Activated CD4-positive, alpha-beta memory T cell treated with anti-CD3 and anti-CD28 coated beads, Interleukin-2, amount 10 ng/mL, durations not matched to agents 7 days and 5 days (primary cell): ENCODE measurements at regions not wholly inside any gene's neighbourhood (a gene's known extent, or its start where the extent isn't known, plus 50 kb on each side); places are given as distances from the start of the nearest gene placed in this dataset.
"Not testable (repeated sequence)": the region's sequence is repeated elsewhere in the genome, so short reads cannot be mapped to it uniquely, and the experiment has no call there.

Experiments
- CTCF ChIA-PET: fragments of 350-600 bp; sonication (Branson Sonifier 250); formaldehyde crosslinking; loops from one replicate; lab custom pipeline; 2021; ENCODE audit warnings: antibody characterized with exemption, inconsistent platforms; lab: Charles Lee
- POLR2A ChIA-PET: fragments of 350-600 bp; sonication (Branson Sonifier 250); formaldehyde crosslinking; loops from one replicate; lab custom pipeline; 2021; ENCODE audit warnings: antibody characterized with exemption; lab: Charles Lee
- DNase-seq: peaks from one replicate; pipeline ENCODE4 v3.0.0-alpha.2; 2020
- H3K27ac Mint-ChIP-seq: one replicate; pipeline ENCODE4 v1.8.0; 2021; ENCODE audit warnings: mild to moderate bottlenecking, mixed read lengths
- H3K27me3 Mint-ChIP-seq: one replicate; pipeline ENCODE4 v1.8.0; 2021; ENCODE audit warnings: mixed read lengths
- H3K36me3 Mint-ChIP-seq: one replicate; pipeline ENCODE4 v1.8.0; 2021; ENCODE audit warnings: low read depth, mixed read lengths
- H3K4me1 Mint-ChIP-seq: one replicate; pipeline ENCODE4 v1.8.0; 2021; ENCODE audit warnings: mixed read lengths
- H3K4me3 Mint-ChIP-seq: one replicate; pipeline ENCODE4 v1.8.0; 2021; ENCODE audit warnings: mild to moderate bottlenecking, mixed read lengths
- H3K9me3 Mint-ChIP-seq: one replicate; pipeline ENCODE4 v1.8.0; 2021; ENCODE audit warnings: mixed read lengths

DNA sequence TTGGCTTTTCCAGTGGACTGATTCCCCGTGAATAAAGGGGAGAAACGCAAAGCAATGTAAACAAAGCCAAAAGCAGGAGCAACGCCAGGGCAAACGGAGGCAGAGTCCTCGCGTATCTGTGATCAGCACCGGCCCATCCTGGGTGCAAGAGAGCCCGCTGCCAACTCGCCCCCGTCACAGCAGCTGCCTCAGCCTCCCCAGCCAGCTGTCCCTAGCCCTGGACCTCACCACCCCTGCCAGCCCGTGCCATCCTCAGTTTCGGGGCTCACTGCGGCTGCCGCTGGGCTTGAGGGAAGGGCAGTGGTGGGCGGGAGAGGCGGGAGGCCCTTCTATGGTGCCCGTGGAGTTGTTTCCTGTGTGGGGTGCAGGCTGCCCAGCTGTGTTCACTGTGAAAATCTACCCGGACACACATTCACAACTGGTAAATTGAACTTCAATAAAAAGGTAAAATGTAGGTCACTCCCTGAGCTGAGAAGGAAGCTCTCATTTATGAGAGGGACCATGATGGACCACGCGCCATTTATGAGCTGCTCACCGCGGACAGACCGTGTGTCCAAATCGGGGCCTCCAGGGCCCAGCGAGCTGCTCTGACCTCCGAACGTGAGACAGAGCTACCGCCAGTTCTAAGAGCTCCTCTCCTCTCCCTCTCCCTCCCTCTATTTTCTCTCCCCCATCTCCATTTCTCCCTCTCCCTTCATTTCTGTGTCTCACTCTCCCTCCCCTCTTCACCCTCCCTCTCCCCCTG, 330.5 kb upstream of the SFSWAP start:
- H3K9me3 Mint-ChIP-seq = no peaks in the 10 kb centered on the region
- no peak overlapping the region for H3K27ac Mint-ChIP-seq
- no peaks in the 10 kb centered on the region for H3K36me3 Mint-ChIP-seq
- POLR2A ChIA-PET = no interaction called here
- no peak overlapping the region for H3K4me3 Mint-ChIP-seq
- H3K4me1 Mint-ChIP-seq = no peaks in the 10 kb centered on the region
- no peaks in the 10 kb centered on the region for H3K27me3 Mint-ChIP-seq
- CTCF ChIA-PET = no interaction called here
- DNase-seq = no peak

DNA sequence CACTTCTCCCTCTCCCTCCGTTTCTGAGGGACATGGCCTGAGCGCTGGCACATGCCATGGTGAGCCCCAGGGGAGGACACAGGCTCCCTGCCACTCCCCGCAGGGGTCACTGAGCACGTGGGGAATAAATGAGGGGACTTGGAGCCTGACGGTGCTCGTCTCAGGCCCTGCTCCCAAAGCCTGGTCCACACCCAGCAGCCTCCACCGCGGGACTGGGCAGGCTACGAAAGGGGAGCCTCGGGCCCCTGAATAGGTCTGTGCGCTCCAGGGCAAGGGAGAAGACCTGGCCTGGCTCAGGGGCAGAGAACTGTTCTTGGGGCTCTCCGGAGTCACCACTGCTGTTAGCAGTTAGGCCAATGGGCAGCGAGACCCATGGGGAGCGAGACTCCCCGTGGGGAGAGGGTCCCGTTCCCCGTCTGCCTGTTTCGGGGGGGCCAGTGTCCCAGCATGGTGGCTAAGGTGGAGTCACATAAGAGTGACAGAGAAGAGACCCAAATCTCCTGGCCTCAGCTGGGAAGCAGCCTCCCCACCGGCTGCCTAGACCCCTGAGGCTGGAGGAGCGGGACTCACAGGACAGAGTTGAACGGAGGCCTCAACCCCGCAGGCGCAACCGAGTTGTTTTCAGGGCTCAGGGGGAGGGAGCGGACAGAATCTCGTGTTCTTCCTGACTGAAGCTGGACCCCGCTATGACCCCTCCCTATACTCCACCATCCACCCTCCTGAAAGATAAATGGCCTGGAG, 329.8 kb upstream of the SFSWAP start:
- Mint-ChIP-seq H3K4me3 (no peak overlapping the region), H3K36me3 (no peaks in the 10 kb centered on the region)

DNA sequence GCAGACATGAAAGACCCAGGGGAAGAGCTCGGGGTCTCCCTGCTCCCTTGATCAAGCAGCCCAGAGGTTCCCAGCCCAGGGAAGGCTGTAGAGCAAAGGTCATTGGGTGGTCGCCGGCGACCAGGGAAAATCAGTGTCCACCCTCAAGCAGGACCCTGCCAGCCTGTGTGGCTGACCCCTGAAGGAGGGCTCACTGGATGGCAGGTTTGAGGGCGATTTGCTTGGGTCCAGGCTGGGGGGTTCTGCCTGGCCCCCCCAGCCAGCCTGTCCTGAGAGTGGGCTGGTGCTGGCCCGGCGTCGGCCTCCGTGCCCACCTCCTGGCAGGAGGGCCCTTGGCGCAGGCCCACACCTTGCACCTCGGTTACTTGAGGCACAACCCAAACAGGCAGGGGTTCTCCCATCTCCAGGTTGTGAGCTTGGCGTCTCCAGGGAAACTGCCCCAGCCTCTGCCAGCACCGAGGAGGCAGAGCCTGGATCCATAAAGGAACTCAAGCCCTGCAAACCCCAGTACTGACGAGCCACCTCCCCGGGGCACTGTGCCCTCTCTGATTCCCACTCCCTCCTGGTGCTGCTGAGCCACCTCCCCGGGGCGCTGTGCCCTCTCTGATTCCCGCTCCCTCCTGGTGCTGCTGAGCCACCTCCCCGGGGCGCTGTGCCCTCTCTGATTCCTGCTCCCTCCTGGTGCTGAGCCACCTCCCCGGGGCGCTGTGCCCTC, 329.0 kb upstream of the SFSWAP start:
- no peaks in the 10 kb centered on the region for H3K9me3 Mint-ChIP-seq
- CTCF ChIA-PET = no interaction called here
- H3K36me3 Mint-ChIP-seq = no peaks in the 10 kb centered on the region
- H3K27ac Mint-ChIP-seq = no peak overlapping the region
- H3K4me1 Mint-ChIP-seq = no peaks in the 10 kb centered on the region
- no peak overlapping the region for H3K4me3 Mint-ChIP-seq
- no peak for DNase-seq
- no peaks in the 10 kb centered on the region for H3K27me3 Mint-ChIP-seq
- POLR2A ChIA-PET = no interaction called here

More for the DNA sequence above, 329.8 kb upstream of the SFSWAP start:
- no peaks in the 10 kb centered on the region for H3K4me1 Mint-ChIP-seq
- H3K27me3 Mint-ChIP-seq = no peaks in the 10 kb centered on the region
- POLR2A ChIA-PET = no interaction called here
- CTCF ChIA-PET = no interaction called here
- H3K9me3 Mint-ChIP-seq = no peaks in the 10 kb centered on the region
- DNase-seq = no peak
- no peak overlapping the region for H3K27ac Mint-ChIP-seq

DNA sequence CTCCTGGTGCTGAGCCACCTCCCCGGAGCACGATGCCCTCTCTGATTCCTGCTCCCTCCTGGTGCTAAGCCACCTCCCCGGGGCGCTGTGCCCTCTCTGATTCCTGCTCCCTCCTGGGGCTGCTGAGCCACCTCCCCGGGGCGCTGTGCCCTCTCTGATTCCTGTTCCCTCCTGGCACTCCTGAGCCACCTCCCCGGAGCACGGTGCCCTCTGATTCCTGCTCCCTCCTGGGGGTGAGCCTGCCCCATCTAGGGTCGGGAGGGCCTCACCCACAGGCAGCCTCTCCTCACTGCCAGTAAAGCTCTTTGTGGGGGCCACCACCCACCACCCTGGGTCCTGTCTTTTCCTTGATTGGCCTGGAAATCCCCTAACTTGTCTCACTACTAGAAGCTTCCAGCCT, 327.6 kb upstream of the SFSWAP start:
- Mint-ChIP-seq H3K27ac (no peak overlapping the region), H3K27me3 (no peaks in the 10 kb centered on the region), H3K4me1 (no peaks in the 10 kb centered on the region), H3K36me3 (no peaks in the 10 kb centered on the region), H3K9me3 (no peaks in the 10 kb centered on the region), H3K4me3 (no peak overlapping the region)
- no peak for DNase-seq
- ChIA-PET POLR2A (no interaction called here), CTCF (no interaction called here)

DNA sequence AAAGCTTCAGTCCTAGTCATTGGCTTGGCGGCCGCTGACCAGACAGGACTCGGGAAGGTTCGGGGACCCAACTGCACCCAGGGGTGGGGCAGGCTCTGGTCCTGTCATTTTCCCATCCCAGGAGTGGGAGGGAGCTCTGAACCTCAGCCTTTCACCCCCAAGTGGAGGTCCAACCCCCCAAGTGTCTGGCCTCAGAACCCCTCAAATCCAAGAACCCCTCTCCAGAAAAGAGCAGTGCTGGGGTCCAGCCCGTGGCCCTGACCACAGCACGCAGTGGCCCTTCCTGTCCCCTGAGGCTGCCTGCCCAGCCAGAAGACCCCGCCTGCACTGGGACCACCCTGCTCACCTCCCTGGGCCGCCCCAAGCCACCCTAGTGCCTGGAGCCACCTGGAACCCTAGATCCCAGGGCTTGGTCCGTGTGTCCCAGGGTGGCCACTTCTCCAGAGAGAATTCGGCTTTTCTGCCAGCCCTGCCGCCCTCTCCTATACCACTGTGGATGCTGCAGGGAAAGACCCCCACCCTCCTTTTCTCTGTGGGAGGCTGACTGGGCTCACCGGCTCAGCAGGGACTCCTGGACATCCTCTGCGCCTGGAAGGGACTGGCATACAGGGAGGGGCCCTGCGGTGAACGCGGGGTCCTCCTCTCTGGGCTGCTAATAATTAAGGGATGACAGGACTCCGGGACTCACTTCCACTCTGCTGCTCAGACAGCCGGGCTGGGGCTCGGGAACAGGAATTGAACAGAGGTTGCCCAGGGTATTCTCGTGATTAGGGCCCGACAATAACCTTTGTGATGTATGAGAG, 326.9 kb upstream of the SFSWAP start:
- DNase-seq = no peak
- Mint-ChIP-seq H3K36me3 (no peaks in the 10 kb centered on the region), H3K27me3 (no peaks in the 10 kb centered on the region), H3K27ac (no peak overlapping the region), H3K4me3 (no peak overlapping the region), H3K9me3 (no peaks in the 10 kb centered on the region), H3K4me1 (no peaks in the 10 kb centered on the region)
- CTCF ChIA-PET = no interaction called here
- POLR2A ChIA-PET = no interaction called here

DNA sequence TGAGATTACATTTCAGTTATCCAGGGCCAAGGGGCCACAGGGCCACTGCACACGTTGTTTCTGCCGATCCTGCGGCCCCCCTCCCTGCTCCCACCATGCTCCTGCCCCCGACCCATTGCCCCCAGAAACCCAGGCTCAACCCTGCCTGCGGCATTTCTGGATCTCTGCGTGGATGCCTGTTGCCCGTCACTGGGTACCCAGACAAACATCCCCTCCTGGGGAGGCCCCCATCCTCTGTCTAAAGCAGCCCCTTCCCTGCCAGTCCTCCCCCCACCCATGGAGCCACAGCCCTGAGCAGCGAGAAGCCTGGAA, 326.4 kb upstream of the SFSWAP start:
- H3K9me3 Mint-ChIP-seq = no peaks in the 10 kb centered on the region
- no peaks in the 10 kb centered on the region for H3K27me3 Mint-ChIP-seq
- no peak for DNase-seq
- H3K4me1 Mint-ChIP-seq = no peaks in the 10 kb centered on the region
- H3K27ac Mint-ChIP-seq = no peak overlapping the region
- ChIA-PET CTCF (no interaction called here), POLR2A (no interaction called here)
- no peaks in the 10 kb centered on the region for H3K36me3 Mint-ChIP-seq
- H3K4me3 Mint-ChIP-seq = no peak overlapping the region

DNA sequence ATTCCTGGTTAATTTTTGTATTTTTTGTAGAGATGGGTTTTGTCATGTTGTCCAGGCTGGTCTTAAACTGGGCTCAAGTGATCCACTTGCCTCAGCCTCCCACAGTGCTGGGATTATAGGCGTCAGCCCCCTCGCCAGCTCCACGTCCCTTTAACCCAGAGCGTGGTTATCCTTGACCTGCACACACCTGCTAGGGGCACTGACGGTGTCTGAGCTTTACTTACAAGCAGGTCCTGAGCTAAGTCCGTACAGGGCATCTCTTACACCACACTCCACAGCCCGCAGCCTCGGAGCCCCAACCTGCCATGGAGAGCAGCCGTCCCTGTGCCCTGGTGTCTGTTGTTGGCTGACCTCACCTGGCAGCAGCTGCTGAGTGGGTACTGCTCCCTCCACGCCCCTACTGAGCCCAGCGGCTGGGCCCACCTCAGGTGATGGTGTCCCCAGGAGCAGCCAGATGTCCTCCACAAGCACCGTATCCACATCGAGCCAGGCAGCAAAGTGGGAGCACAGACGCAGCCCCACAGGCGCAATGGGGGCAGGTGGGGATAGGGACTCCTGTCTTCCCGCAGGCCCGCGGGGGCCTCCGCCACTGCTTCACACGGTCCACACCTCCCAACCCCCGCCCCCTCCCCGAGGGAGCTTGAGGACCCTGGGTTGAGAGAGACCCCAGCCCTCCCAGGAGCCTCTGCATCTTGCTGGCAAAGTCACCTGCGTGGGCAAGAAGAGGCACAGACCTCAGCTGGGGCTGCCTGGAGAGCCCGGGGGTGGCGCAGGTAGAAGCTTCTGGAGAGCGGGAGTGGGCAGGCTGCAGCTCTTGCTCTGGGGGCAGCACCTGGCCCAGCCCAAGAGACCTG, 325.4 kb upstream of the SFSWAP start:
- POLR2A ChIA-PET = no interaction called here
- CTCF ChIA-PET = no interaction called here
- H3K36me3 Mint-ChIP-seq = no peaks in the 10 kb centered on the region
- no peaks in the 10 kb centered on the region for H3K9me3 Mint-ChIP-seq
- no peak for DNase-seq
- H3K4me1 Mint-ChIP-seq = no peaks in the 10 kb centered on the region
- H3K4me3 Mint-ChIP-seq = no peak overlapping the region
- no peaks in the 10 kb centered on the region for H3K27me3 Mint-ChIP-seq
- H3K27ac Mint-ChIP-seq = no peak overlapping the region

DNA sequence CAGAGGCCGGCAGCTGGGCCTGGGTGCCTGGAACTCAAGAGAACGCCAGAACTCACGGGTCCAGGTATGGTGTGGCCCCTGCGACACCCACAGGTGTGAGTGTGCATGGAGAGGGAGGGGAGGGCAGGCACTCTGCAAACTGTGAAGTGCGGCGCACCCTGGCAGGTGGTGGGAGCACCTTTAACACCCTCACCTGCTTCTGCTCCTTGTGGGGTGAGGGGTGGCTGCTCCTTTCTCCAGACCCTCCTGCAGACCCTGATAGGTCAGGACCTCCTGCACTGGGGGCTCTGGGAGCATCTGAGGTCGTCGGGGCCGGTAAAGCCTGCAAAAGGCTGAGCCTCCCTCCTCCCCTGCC, 324.7 kb upstream of the SFSWAP start:
- no peak for DNase-seq
- Mint-ChIP-seq H3K36me3 (no peaks in the 10 kb centered on the region), H3K27me3 (no peaks in the 10 kb centered on the region), H3K27ac (no peak overlapping the region), H3K4me1 (no peaks in the 10 kb centered on the region), H3K4me3 (no peak overlapping the region), H3K9me3 (no peaks in the 10 kb centered on the region)
- ChIA-PET CTCF (no interaction called here), POLR2A (no interaction called here)

DNA sequence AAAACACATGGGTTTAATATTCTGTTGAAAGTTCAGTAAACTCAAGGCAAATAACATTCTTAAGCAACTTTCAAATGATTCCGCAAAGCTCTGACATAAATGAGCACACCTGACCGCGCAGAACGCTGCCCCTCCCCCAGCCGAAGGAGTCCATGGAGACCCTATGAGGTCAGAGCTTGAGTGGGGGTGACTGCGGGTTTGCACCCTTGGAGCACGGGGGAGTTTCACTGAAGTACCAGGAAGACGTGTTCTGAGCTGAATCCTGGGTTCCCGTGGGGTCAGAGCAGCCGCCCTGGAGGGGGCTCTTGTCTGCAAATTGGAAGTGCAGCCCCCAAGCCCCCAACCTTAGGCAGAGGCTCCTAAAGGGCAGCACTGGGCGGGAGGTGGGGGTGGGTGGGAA, 324.1 kb upstream of the SFSWAP start:
- POLR2A ChIA-PET = no interaction called here
- CTCF ChIA-PET = no interaction called here
- H3K9me3 Mint-ChIP-seq = no peaks in the 10 kb centered on the region

DNA sequence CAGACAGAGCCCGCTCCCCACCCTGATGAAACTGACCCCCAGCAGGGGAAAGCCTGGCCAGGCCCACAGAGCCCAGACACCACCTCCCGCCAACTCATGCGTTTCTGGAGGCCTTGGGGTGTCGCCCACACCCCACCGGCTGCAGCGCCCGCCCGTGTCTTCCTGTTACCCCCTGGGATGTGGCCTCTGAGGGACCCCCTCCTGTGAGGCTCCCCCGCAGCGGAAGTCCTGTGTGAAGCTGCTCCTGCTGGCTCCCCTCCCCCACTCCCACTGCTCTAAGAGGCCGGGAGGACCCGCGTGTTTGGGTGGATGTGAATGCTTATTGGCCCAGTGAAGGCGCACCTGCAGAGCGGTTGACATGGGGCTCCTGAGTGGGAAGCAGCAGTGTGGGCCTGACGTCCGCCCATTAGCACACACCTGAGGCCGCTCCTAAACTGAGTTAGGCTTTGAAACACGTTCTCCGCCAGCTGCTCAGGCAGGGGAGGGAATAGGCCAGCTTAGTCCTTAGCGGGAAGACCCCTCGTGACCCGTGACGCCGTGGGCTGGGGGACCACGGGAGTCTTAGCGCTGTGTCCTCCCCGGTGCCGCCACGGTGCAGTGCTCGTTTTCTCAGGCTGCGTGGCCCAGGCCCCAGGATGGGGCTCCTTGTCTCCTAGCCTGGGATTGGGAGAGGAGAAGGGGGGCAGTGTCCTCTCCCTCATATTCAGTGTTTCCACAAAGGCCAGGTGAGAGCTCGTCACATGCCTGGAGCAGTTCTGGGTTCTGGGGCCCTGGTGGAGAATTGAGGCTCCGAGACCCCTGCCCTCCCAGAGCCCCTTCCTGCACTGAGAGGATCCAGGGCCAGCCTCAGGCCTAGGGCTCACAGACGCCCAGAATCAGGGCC, 323.4 kb upstream of the SFSWAP start:
- Mint-ChIP-seq H3K4me3 (no peak overlapping the region), H3K4me1 (no peaks in the 10 kb centered on the region), H3K36me3 (no peaks in the 10 kb centered on the region), H3K27ac (no peak overlapping the region), H3K27me3 (no peaks in the 10 kb centered on the region), H3K9me3 (no peaks in the 10 kb centered on the region)
- CTCF ChIA-PET = no interaction called here
- DNase-seq = no peak
- POLR2A ChIA-PET = no interaction called here

More for the DNA sequence above, 324.1 kb upstream of the SFSWAP start:
- H3K27ac Mint-ChIP-seq = no peak overlapping the region
- H3K4me3 Mint-ChIP-seq = no peak overlapping the region
- H3K27me3 Mint-ChIP-seq = no peaks in the 10 kb centered on the region
- no peaks in the 10 kb centered on the region for H3K36me3 Mint-ChIP-seq
- no peaks in the 10 kb centered on the region for H3K4me1 Mint-ChIP-seq
- no peak for DNase-seq

DNA sequence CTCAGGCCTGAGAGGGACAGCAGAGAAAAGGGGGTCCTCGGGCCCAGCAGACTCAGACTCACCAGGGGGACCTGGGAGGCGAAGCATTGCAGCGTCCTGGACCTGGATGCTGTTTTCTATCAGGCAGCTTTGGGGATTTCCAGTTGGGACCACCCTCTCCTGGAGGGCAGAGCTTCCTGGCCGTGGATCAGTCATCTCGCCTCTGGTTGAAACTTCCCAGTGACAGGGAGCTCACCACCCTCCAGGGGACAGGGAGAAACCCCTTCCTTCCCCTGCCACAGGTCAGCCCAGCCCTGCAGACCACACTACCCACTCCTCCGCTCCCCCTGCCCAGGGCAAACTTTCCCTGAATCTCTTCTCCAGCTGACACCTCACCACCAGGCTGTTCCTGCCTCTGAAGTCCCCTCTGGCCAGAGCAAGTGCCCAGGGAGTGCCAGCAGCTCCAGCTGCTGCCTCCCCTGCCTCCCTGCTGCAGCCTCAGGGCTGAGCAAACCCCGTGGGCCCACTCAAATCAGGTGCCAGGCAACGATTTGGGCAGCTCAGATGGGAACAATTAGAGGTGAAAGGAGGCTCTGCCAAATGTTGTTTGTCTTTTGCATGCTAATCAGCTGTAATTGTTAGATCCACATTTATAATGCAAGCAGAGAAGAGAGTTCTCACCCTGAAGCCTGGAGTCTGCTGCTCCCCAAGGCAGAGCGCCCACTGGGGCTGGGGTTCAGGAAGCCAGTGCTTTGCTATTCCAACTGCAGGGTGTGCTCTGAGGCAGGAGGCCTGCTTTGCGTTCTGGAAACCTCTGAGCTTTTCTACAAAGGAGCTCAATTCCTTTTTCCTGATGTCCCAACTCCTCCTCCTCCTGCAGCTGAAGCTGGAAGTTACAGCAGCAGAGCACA, 322.5 kb upstream of the SFSWAP start:
- DNase-seq, H3K27me3 Mint-ChIP-seq, POLR2A ChIA-PET, CTCF ChIA-PET, H3K36me3 Mint-ChIP-seq, H3K4me3 Mint-ChIP-seq, H3K9me3 Mint-ChIP-seq, H3K27ac Mint-ChIP-seq, H3K4me1 Mint-ChIP-seq: not testable (repeated sequence)
